GM23338 (cell line): ENCODE measurements at regions not wholly inside any gene's neighbourhood (a gene's known extent, or its start where the extent isn't known, plus 50 kb on each side); places are given as distances from the start of the nearest gene placed in this dataset.

Experiments used
- ATAC-seq: fragments of 200-7000 bp; cut with Tn5 transposase; 3 replicates; pipeline ENCODE4 v1.9.1; 2020
- DNase-seq: peaks from one replicate; pipeline ENCODE4 v3.0.0-alpha.2; 2015; ENCODE audit warnings: low spot score
- H2AFZ ChIP-seq: fragments of 200-600 bp; sonication (generic); 2 replicates; pipeline ENCODE4 v1.8.0; 2016; ENCODE audit warnings: antibody characterized with exemption, mild to moderate bottlenecking, moderate library complexity
- H3F3A ChIP-seq: fragments of 200-600 bp; sonication (generic); replicated peaks from 2 replicates; pipeline ENCODE4 v1.8.0; 2017; ENCODE audit warnings: antibody characterized with exemption, mixed run types, low read depth
- H3K27ac ChIP-seq: fragments of 200-600 bp; sonication (generic); 2 replicates; pipeline ENCODE4 v1.6.1; 2016; ENCODE audit warnings: low read depth
- H3K27me3 ChIP-seq: fragments of 200-600 bp; sonication (generic); 2 replicates; pipeline ENCODE4 v1.8.0; 2016; ENCODE audit warnings: mild to moderate bottlenecking, mixed run types, moderate library complexity; ENCODE audit not compliant: insufficient read depth
- H3K36me3 ChIP-seq: fragments of 200-600 bp; sonication (generic); 2 replicates; pipeline ENCODE4 v1.8.0; 2016; ENCODE audit warnings: mild to moderate bottlenecking; ENCODE audit not compliant: insufficient read depth
- H3K4me1 ChIP-seq: fragments of 200-600 bp; sonication (generic); 2 replicates; pipeline ENCODE4 v1.8.0; 2016; ENCODE audit warnings: mild to moderate bottlenecking, moderate library complexity; ENCODE audit not compliant: insufficient read depth
- H3K4me2 ChIP-seq: fragments of 200-600 bp; sonication (generic); 2 replicates; pipeline ENCODE4 v1.7.1; 2017; ENCODE audit warnings: mixed run types
- H3K4me3 ChIP-seq: fragments of 200-600 bp; sonication (generic); 2 replicates; pipeline ENCODE4 v1.6.1; 2016; ENCODE audit warnings: mixed run types
- H3K79me2 ChIP-seq: fragments of 200-600 bp; sonication (generic); replicated peaks from 2 replicates; pipeline ENCODE4 v1.8.0; 2017; ENCODE audit warnings: mild to moderate bottlenecking; ENCODE audit not compliant: insufficient read depth
- H3K9me2 ChIP-seq: fragments of 200-600 bp; sonication (generic); 2 replicates; pipeline ENCODE4 v1.8.0; 2017; ENCODE audit not compliant: insufficient read depth
- H4K20me1 ChIP-seq: fragments of 200-600 bp; sonication (generic); replicated peaks from 2 replicates; pipeline ENCODE4 v1.8.0; 2017; ENCODE audit warnings: mild to moderate bottlenecking; ENCODE audit not compliant: insufficient read depth
- H3K27ac Mint-ChIP-seq: 2 replicates; pipeline ENCODE4 v1.8.0; 2020; ENCODE audit warnings: inconsistent platforms, mild to moderate bottlenecking, moderate library complexity, mixed read lengths
- H3K27me3 Mint-ChIP-seq: 3 replicates; pipeline ENCODE4 v1.8.0; 2022; ENCODE audit warnings: low read depth, mild to moderate bottlenecking, moderate library complexity, mixed read lengths, inconsistent platforms; ENCODE audit not compliant: insufficient read depth, poor library complexity
- H3K36me3 Mint-ChIP-seq: 3 replicates; pipeline ENCODE4 v1.8.0; 2021; ENCODE audit warnings: low read depth, mild to moderate bottlenecking, inconsistent platforms, moderate library complexity, mixed read lengths
- H3K4me1 Mint-ChIP-seq: 3 replicates; pipeline ENCODE4 v1.8.0; 2020; ENCODE audit warnings: mild to moderate bottlenecking, inconsistent platforms, mixed read lengths
- H3K4me3 Mint-ChIP-seq: 3 replicates; pipeline ENCODE4 v1.8.0; 2021; ENCODE audit warnings: moderate library complexity, mild to moderate bottlenecking, inconsistent platforms, mixed read lengths
- H3K9me3 Mint-ChIP-seq: 3 replicates; pipeline ENCODE4 v1.8.0; 2020; ENCODE audit warnings: moderate library complexity, mild to moderate bottlenecking, inconsistent platforms, mixed read lengths
- EZH2phosphoT487 ChIP-seq: fragments of 200-600 bp; sonication (generic); IDR thresholded peaks from one replicate; pipeline ENCODE4 v1.8.1; 2018; ENCODE audit warnings: antibody characterized with exemption; ENCODE audit not compliant: unreplicated experiment
- JUNB ChIP-seq: IDR thresholded peaks from one replicate; pipeline ENCODE4 v1.6.1; 2016; ENCODE audit warnings: antibody characterized with exemption; ENCODE audit not compliant: unreplicated experiment
- NANOG ChIP-seq: IDR thresholded peaks from 2 replicates; pipeline ENCODE4 v1.6.1; 2016; ENCODE audit warnings: antibody characterized with exemption, borderline replicate concordance
- POLR2AphosphoS5 ChIP-seq: IDR thresholded peaks from 2 replicates; pipeline ENCODE4 v1.6.1; 2016; ENCODE audit warnings: antibody characterized with exemption, low read depth
- STAT1 ChIP-seq: IDR thresholded peaks from one replicate; pipeline ENCODE4 v1.6.1; 2016; ENCODE audit warnings: antibody characterized with exemption; ENCODE audit not compliant: unreplicated experiment
- TF ChIP-seq, protein P1 (sequence below): fragments of 250-450 bp; sonication (Bioruptor Pico); IDR thresholded peaks from 2 replicates; pipeline ENCODE4 v1.5.0; 2020; ENCODE audit warnings: mild to moderate bottlenecking, moderate library complexity
- TF ChIP-seq, protein P2 (sequence below): IDR thresholded peaks from one replicate; pipeline ENCODE4 v1.6.1; 2018; ENCODE audit warnings: antibody characterized with exemption; ENCODE audit not compliant: unreplicated experiment

DNA sequence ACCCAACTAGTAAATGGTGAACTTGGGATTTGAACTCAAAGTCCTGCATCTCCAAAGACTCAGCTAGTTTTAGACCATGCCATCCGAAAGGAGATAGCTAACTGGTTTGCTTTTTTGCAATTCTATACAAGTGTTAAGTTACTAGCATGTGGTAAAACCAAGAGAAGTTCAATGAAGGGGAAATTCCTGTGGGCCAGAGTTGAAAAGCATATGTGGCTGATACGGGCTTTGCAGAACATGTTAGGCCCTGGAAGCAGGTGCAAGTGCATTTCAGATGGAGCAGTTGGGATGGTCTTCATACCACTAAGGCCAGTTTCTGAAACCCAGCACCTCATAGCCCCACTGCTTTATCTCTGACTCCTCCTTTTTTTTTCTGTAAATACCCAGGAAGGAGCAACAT, 620.9 kb downstream of the PLPP3 start (continued):
- TF ChIP-seq, protein P1, sequence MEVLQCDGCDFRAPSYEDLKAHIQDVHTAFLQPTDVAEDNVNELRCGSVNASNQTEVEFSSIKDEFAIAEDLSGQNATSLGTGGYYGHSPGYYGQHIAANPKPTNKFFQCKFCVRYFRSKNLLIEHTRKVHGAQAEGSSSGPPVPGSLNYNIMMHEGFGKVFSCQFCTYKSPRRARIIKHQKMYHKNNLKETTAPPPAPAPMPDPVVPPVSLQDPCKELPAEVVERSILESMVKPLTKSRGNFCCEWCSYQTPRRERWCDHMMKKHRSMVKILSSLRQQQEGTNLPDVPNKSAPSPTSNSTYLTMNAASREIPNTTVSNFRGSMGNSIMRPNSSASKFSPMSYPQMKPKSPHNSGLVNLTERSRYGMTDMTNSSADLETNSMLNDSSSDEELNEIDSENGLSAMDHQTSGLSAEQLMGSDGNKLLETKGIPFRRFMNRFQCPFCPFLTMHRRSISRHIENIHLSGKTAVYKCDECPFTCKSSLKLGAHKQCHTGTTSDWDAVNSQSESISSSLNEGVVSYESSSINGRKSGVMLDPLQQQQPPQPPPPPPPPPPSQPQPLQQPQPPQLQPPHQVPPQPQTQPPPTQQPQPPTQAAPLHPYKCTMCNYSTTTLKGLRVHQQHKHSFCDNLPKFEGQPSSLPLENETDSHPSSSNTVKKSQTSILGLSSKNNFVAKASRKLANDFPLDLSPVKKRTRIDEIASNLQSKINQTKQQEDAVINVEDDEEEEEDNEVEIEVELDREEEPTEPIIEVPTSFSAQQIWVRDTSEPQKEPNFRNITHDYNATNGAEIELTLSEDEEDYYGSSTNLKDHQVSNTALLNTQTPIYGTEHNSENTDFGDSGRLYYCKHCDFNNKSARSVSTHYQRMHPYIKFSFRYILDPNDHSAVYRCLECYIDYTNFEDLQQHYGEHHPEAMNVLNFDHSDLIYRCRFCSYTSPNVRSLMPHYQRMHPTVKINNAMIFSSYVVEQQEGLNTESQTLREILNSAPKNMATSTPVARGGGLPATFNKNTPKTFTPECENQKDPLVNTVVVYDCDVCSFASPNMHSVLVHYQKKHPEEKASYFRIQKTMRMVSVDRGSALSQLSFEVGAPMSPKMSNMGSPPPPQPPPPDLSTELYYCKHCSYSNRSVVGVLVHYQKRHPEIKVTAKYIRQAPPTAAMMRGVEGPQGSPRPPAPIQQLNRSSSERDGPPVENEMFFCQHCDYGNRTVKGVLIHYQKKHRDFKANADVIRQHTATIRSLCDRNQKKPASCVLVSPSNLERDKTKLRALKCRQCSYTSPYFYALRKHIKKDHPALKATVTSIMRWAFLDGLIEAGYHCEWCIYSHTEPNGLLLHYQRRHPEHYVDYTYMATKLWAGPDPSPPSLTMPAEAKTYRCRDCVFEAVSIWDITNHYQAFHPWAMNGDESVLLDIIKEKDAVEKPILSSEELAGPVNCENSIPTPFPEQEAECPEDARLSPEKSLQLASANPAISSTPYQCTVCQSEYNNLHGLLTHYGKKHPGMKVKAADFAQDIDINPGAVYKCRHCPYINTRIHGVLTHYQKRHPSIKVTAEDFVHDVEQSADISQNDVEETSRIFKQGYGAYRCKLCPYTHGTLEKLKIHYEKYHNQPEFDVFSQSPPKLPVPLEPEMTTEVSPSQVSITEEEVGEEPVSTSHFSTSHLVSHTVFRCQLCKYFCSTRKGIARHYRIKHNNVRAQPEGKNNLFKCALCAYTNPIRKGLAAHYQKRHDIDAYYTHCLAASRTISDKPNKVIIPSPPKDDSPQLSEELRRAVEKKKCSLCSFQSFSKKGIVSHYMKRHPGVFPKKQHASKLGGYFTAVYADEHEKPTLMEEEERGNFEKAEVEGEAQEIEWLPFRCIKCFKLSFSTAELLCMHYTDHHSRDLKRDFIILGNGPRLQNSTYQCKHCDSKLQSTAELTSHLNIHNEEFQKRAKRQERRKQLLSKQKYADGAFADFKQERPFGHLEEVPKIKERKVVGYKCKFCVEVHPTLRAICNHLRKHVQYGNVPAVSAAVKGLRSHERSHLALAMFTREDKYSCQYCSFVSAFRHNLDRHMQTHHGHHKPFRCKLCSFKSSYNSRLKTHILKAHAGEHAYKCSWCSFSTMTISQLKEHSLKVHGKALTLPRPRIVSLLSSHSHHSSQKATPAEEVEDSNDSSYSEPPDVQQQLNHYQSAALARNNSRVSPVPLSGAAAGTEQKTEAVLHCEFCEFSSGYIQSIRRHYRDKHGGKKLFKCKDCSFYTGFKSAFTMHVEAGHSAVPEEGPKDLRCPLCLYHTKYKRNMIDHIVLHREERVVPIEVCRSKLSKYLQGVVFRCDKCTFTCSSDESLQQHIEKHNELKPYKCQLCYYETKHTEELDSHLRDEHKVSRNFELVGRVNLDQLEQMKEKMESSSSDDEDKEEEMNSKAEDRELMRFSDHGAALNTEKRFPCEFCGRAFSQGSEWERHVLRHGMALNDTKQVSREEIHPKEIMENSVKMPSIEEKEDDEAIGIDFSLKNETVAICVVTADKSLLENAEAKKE (CRISPR knock-in tag), result no peak
- TF ChIP-seq JUNB, result no peak

DNA sequence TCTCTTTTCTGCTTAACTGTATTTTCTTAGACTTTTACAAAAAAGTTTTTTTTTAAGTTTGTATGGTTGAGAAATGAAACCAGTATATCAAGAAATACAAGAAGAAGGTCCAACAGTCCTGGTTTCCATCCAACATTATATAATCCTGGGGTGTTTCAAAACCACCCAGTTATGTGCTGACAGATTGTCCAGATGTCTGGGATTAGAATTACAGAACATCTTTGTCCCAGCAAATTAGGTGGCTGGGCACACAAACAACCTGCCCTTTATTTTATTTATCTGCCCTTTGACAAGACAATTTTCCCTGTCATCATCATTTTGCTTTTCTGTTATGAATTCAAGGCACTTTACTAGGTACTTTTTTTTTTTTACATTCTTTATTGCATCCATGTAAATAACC, 622.1 kb downstream of the PLPP3 start:
- H3K4me1 Mint-ChIP-seq, result peaks cover 10% of the 10 kb centered on the region; the same call in 2 of the 3 replicates
- H3K9me3 Mint-ChIP-seq, result no peaks in the 10 kb centered on the region
- Histone ChIP-seq H4K20me1 (no peaks in the 10 kb centered on the region), H3K4me3 (no peak overlapping the region), H3K9me2 (peaks cover 13% of the 10 kb centered on the region), H3K79me2 (no peaks in the 10 kb centered on the region), H3K4me1 (peaks cover 7% of the 10 kb centered on the region; the same call in 1 of the 2 replicates), H3K27ac (no peak overlapping the region), H3K27me3 (no peaks in the 10 kb centered on the region), H3F3A (no peaks in the 10 kb centered on the region), H2AFZ (no peak overlapping the region), H3K4me2 (no peak overlapping the region), H3K36me3 (no peaks in the 10 kb centered on the region)
- H3K27me3 Mint-ChIP-seq, result peaks cover 3% of the 10 kb centered on the region
- no peak overlapping the region for H3K27ac Mint-ChIP-seq
- DNase-seq (no peak), ATAC-seq (no peak)
- no peak overlapping the region for H3K4me3 Mint-ChIP-seq
- H3K36me3 Mint-ChIP-seq, result no peaks in the 10 kb centered on the region
- no peak for TF ChIP-seq EZH2phosphoT487
- no peak for TF ChIP-seq NANOG
- TF ChIP-seq JUNB, result no peak
- TF ChIP-seq, protein P1 (CRISPR knock-in tag), result no peak
- no peak for TF ChIP-seq STAT1
- TF ChIP-seq, protein P2, sequence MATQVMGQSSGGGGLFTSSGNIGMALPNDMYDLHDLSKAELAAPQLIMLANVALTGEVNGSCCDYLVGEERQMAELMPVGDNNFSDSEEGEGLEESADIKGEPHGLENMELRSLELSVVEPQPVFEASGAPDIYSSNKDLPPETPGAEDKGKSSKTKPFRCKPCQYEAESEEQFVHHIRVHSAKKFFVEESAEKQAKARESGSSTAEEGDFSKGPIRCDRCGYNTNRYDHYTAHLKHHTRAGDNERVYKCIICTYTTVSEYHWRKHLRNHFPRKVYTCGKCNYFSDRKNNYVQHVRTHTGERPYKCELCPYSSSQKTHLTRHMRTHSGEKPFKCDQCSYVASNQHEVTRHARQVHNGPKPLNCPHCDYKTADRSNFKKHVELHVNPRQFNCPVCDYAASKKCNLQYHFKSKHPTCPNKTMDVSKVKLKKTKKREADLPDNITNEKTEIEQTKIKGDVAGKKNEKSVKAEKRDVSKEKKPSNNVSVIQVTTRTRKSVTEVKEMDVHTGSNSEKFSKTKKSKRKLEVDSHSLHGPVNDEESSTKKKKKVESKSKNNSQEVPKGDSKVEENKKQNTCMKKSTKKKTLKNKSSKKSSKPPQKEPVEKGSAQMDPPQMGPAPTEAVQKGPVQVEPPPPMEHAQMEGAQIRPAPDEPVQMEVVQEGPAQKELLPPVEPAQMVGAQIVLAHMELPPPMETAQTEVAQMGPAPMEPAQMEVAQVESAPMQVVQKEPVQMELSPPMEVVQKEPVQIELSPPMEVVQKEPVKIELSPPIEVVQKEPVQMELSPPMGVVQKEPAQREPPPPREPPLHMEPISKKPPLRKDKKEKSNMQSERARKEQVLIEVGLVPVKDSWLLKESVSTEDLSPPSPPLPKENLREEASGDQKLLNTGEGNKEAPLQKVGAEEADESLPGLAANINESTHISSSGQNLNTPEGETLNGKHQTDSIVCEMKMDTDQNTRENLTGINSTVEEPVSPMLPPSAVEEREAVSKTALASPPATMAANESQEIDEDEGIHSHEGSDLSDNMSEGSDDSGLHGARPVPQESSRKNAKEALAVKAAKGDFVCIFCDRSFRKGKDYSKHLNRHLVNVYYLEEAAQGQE, result no peak
- no peak for TF ChIP-seq POLR2AphosphoS5
